Right lung (tissue), 2 donors: ENCODE measurements at regions not wholly inside any gene's neighbourhood (a gene's known extent, or its start where the extent isn't known, plus 50 kb on each side); places are given as distances from the start of the nearest gene placed in this dataset.
"Not testable (repeated sequence)": the region's sequence is repeated elsewhere in the genome, so short reads cannot be mapped to it uniquely, and the experiment has no call there.

ENCODE experiments used
- DNase-seq, 2 donors: peaks; one replicate each; pipeline ENCODE4 v3.0.0-alpha.2; 2013

DNA sequence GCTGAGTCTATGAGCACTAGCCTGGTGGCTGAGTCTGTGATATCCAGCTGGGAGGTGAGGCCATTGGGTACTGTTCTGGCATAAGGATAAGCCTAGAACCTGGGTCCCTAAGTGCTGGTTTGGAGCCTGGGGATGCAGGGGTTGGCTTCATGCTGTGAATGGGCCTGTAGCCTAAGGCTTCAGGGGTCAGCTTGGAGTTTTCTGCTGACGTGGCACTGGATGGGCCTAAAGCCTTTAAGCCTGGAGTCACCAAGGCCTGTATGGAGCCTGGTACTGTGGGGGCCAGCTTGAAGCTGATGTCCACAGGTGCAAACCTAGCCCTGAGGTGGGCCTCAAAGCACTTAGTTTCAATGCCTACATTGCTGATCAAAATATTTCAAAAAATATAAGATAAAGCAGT lies 979.6 kb upstream of the POU3F4 start:
- DNase-seq, result no peak

DNA sequence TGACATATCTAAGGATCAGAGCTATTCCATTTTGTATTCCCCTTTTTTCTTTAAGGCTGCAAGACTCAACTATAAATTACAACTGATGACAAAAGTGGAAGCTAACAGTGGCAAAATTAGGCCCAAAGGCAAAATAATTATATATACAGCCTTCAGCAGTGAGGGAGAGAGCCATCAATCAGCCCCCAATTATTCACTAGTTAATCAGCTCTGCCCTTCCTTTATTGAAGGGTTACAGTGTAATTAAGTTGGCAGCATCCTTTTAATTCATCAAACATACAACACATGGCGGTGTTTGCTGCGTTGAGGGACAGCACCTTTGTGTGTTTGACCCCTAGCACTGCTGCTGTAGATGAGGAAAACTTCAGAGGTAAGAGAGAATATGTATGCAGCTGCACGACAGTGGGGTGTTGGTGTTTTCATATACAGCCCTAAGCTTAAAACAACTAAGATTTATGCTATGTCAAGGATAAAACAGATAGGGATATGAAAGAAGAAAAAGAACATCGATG lies 973.9 kb upstream of the POU3F4 start:
- no peak for DNase-seq

DNA sequence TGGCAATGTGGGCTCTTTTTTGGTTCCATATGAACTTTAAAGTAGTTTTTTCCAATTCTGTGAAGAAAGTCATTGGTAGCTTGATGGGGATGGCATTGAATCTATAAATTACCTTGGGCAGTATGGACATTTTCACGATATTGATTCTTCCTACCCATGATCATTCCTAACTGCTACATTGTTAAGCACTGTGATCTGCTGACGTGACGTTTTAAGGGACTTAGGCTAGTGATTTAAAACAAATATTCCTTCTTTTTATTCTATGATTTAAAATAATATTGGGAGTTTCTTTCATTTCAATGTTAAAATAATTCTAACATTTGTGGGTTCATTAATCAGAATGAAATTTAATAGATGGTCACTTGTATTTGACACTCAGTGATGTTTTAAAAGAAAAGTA lies 970.9 kb upstream of the POU3F4 start:
- DNase-seq, result not testable (repeated sequence)

DNA sequence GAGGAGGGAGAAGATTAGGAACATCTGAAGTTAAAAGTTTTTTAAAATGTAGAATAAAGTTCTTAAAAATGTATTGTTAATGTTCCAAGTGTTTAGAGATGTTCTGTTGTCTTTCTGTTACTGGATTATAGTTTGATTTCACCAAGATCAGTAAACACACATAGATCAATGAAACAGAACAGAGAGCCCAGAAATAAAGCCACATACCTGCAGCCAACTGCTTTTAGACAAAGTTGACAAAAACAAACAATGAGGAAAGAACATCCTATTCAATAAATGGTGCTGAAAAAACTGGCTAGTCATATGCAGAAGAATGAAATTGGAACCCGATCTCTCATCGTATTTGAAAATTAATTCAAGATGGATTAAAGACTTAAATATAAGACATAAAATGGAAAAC lies 966.3 kb upstream of the POU3F4 start:
- DNase-seq, result no peak

- DNase-seq, result not testable (repeated sequence)
Measured at GRCh38 chrX:82552201-82552600, 955.9 kb upstream of the POU3F4 start.

DNA sequence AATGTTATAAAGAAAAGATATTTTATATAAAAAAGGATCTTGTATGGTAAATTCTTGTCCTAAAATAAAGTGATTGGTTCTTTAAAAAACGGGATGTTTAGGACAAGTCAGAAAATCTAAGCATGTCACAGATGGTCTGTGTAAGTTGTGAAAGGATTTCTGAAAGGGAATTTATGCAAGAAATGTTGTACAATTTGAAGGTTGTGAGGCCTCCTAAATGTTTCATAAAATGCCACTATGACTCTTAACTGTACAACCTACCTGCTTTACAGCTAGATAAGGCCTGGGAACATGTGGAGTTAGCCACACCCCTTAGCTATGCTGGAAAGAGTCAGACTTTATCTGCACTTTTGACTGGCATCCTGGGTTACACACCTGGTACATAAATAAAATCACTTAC lies 951.5 kb upstream of the POU3F4 start:
- no peak for DNase-seq

GRCh38 chrX:82585868-82586267 lies 922.2 kb upstream of the POU3F4 start:
- no peak for DNase-seq

- DNase-seq, result no peak
Measured at GRCh38 chrX:82589410-82589809, 918.7 kb upstream of the POU3F4 start.

DNA sequence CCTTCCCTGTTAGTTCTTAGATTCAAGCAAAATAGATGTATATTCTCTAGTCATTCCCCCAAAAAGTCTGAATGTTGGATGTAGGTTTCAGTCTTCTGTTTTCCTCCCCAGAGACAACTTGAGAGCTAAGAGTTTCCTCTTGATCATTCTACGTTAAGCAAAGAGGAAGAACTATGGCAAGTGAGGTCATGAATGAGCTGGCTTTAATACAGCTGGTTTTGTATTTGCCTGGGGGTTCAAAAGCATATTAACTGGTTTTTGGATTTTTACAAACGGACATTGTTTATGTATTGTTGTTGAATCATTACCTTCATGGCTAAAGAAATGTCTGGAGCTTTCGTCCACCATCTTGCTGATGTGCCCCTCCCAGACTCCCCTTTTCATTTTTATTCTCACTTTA lies 916.7 kb upstream of the POU3F4 start:
- no peak for DNase-seq

DNA sequence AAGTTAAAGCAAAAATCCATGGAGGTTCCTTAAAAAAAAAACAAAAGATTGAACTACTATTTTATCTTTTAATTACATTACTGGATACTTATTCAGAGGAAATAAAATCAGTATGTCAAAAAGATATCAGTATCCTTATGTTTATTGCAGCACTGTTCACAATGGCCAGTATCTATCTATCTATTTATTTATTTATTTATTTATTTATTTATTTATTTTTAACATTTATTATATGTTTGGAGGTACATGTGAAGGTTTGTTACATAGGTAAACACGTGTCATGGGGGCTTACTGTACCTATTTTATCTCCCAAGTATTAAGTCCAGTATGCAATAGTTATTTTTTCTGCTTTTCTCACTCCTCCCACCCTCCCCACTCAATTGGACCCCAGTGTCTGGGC lies 881.1 kb upstream of the POU3F4 start:
- no peak for DNase-seq

GRCh38 chrX:82627568-82627967 lies 880.5 kb upstream of the POU3F4 start:
- no peak for DNase-seq

DNA sequence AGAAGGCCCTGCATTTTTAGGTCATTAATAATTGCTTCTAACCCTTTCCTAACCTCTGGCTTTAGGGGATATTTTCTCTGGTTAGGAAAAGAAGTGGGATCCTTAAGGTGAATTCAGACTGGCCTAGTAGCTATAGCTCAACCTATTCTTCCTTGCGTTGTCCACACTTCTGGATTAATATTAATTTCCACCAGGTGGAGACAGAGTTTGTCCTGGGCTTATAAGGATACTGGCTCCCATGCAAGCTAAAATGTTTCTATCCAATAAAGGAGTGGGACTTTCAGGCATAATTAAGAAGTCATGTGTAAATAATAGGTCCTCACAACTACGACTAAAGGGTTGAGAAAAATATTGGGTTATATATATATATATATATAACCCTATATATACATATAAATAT lies 860.0 kb upstream of the POU3F4 start:
- DNase-seq, result no peak

- DNase-seq, result no peak
Measured at GRCh38 chrX:82649645-82650044, 858.4 kb upstream of the POU3F4 start.

- no peak for DNase-seq
Measured at GRCh38 chrX:82658492-82658891, 849.6 kb upstream of the POU3F4 start.

DNA sequence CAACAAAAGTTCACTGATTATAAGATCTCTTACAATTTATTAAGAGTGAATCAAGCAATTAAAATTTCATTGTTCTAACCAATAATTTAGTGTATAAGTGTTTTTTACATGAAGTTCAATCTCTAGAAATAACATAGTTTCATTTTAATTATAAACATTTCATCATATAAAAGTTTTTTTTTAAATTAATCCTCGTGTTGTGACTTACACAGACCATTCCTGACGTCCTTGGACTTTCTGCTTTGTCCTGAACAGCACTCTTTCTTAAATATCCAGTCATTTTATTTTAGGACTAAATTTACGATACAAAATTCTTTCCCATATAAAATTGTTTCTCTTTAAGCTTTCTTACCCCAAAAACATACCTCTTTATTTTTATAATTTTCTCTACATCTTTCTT lies 841.7 kb upstream of the POU3F4 start:
- DNase-seq, result no peak

GRCh38 chrX:82675104-82675503 lies 833.0 kb upstream of the POU3F4 start:
- DNase-seq, result no peak

- no peak for DNase-seq
Measured at GRCh38 chrX:82676386-82676785, 831.7 kb upstream of the POU3F4 start.

DNA sequence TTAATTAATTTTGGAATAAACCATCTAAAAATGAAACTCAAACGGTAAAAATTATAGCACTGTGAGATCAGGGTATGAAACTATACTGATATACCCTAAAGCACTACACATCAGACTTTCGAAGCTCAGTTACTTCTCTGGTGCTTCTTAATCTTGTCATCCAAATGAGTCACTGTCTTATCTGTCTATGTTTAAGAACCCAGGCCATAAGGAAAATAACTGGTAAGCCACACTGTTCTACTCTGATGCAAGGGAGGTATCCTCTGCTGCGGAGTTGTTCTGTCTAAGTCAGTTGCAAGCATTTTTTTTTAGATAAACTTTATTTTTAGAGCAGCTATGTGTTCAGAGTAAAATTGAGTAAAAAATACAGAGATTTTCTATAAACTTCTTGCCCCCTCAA lies 830.8 kb upstream of the POU3F4 start:
- no peak for DNase-seq

DNA sequence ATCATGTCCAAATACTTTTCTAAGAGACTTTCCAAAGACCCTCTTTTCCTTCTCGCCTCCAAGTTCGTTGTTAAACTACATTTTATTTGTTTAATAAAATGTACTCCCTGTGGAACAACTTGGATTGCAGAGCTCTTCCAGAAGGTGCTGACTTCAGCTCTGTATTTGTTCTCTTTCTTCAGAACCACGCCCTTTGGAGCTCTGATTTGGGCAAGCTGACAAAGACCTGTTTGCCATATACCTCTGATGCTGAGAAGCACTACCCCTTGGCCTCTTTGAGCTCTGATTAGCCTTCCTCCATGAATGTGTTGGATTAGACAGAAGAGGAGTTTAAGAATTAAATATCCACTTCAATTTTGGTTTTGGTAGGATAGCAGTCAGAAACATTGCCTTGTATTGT lies 815.1 kb upstream of the POU3F4 start:
- no peak for DNase-seq

DNA sequence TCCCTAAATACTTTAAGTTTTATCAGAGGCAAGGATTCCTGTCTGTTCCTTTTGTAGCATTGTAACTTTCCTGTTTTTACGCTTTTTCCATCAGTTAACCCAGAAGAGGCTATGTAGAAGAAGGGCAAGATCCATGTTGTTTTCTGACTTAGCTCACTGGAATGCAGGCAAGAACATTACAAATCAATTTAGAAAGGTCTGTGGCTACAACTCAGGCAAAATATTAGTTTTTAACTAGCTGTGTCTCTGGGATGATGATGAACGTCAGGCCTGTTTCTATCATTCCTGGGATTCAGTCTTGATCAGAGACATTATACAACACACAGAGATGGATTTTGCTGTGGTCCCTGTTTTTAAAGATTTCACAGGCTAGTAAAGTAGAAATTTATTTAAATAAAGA lies 813.0 kb upstream of the POU3F4 start:
- no peak for DNase-seq

DNA sequence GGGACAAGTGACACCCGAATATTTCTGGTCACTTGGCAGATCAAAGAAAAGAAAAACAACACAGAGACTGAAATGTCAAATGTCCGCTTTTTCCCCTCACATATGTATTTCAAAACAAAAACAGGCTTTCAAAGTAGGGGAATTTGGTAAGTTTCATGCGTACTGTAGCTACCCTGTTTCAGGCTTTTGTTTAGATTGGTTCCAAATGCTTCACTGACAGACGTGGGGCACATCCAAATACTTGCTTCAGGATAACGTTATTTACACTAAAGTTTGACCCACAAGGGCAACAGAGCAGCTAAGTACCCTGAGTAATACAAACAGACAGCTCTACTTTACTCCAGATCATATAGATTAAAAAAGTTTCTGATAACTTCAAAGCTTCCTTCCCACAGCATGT lies 804.5 kb upstream of the POU3F4 start:
- DNase-seq, result peak; percentile 14 to 23

- DNase-seq, result no peak
Measured at GRCh38 chrX:82711457-82711856, 796.6 kb upstream of the POU3F4 start.

- no peak for DNase-seq
Measured at GRCh38 chrX:82721891-82722290, 786.2 kb upstream of the POU3F4 start.

- DNase-seq, result peak; percentile 48 to 66
Measured at GRCh38 chrX:82723806-82724205, 784.3 kb upstream of the POU3F4 start.

GRCh38 chrX:82727436-82727835 lies 780.7 kb upstream of the POU3F4 start:
- DNase-seq, result not testable (repeated sequence)
